ENCODE measurements at regions not wholly inside any gene's neighbourhood (a gene's known extent, or its start where the extent isn't known, plus 50 kb on each side); places are given as distances from the start of the nearest gene placed in this dataset.

DNA sequence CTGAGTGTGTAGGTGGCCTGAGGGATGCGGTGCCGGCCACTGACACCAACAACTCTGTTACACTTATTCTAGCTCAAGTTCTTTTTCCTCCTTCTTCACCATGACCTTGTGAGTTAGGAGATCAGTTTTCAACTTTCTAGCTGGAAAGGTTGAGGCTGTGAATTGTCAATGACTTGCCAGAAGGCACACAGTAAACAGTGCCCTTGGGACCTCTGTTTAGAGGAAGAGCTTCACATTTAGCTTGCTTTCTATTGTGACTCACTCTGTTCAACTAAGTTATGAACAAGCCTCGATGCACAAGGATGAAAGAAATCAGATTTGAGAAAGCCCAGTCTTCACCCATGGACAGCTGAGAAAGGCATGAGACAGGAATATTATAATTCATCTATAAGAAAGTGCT is 455.6 kb downstream of the MAFB start:
- TF ChIP-seq, protein P1, sequence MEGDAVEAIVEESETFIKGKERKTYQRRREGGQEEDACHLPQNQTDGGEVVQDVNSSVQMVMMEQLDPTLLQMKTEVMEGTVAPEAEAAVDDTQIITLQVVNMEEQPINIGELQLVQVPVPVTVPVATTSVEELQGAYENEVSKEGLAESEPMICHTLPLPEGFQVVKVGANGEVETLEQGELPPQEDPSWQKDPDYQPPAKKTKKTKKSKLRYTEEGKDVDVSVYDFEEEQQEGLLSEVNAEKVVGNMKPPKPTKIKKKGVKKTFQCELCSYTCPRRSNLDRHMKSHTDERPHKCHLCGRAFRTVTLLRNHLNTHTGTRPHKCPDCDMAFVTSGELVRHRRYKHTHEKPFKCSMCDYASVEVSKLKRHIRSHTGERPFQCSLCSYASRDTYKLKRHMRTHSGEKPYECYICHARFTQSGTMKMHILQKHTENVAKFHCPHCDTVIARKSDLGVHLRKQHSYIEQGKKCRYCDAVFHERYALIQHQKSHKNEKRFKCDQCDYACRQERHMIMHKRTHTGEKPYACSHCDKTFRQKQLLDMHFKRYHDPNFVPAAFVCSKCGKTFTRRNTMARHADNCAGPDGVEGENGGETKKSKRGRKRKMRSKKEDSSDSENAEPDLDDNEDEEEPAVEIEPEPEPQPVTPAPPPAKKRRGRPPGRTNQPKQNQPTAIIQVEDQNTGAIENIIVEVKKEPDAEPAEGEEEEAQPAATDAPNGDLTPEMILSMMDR (IDR thresholded peaks at IDR 0.05; ENCODE audit: insufficient read depth, low read length): no peak
- TF ChIP-seq POLR2AphosphoS5 (IDR thresholded peaks at IDR 0.05; ENCODE audit: low read depth): no peak
- TF ChIP-seq, protein P2, sequence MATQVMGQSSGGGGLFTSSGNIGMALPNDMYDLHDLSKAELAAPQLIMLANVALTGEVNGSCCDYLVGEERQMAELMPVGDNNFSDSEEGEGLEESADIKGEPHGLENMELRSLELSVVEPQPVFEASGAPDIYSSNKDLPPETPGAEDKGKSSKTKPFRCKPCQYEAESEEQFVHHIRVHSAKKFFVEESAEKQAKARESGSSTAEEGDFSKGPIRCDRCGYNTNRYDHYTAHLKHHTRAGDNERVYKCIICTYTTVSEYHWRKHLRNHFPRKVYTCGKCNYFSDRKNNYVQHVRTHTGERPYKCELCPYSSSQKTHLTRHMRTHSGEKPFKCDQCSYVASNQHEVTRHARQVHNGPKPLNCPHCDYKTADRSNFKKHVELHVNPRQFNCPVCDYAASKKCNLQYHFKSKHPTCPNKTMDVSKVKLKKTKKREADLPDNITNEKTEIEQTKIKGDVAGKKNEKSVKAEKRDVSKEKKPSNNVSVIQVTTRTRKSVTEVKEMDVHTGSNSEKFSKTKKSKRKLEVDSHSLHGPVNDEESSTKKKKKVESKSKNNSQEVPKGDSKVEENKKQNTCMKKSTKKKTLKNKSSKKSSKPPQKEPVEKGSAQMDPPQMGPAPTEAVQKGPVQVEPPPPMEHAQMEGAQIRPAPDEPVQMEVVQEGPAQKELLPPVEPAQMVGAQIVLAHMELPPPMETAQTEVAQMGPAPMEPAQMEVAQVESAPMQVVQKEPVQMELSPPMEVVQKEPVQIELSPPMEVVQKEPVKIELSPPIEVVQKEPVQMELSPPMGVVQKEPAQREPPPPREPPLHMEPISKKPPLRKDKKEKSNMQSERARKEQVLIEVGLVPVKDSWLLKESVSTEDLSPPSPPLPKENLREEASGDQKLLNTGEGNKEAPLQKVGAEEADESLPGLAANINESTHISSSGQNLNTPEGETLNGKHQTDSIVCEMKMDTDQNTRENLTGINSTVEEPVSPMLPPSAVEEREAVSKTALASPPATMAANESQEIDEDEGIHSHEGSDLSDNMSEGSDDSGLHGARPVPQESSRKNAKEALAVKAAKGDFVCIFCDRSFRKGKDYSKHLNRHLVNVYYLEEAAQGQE (IDR thresholded peaks at IDR 0.05; ENCODE audit: insufficient replicate concordance, low read depth): no peak
- TF ChIP-seq GABPA (IDR thresholded peaks at IDR 0.05; ENCODE audit: low read depth): no peak
- no peak for TF ChIP-seq SPI1 (IDR thresholded peaks at IDR 0.05; ENCODE audit: borderline replicate concordance, low read depth)
